AG09309 (cell line): ENCODE measurements at regions not wholly inside any gene's neighbourhood (a gene's known extent, or its start where the extent isn't known, plus 50 kb on each side); places are given as distances from the start of the nearest gene placed in this dataset.

ENCODE experiments used
- DNase-seq: peaks from one replicate; pipeline ENCODE4 v3.0.0-alpha.2; 2010; ENCODE audit warnings: low read depth
- H3K4me3 ChIP-seq: 2 replicates; pipeline ENCODE4 v1.5.1; 2011; ENCODE audit warnings: mild to moderate bottlenecking, low read depth, low read length, moderate library complexity; ENCODE audit not compliant: control insufficient read depth
- TF ChIP-seq, protein P1 (sequence below): IDR thresholded peaks from 2 replicates; pipeline ENCODE4 v1.5.1; 2011; ENCODE audit warnings: mild to moderate bottlenecking, low read depth, low read length, inconsistent platforms; ENCODE audit not compliant: insufficient read depth, control insufficient read depth; ENCODE audit errors: missing control alignments

DNA sequence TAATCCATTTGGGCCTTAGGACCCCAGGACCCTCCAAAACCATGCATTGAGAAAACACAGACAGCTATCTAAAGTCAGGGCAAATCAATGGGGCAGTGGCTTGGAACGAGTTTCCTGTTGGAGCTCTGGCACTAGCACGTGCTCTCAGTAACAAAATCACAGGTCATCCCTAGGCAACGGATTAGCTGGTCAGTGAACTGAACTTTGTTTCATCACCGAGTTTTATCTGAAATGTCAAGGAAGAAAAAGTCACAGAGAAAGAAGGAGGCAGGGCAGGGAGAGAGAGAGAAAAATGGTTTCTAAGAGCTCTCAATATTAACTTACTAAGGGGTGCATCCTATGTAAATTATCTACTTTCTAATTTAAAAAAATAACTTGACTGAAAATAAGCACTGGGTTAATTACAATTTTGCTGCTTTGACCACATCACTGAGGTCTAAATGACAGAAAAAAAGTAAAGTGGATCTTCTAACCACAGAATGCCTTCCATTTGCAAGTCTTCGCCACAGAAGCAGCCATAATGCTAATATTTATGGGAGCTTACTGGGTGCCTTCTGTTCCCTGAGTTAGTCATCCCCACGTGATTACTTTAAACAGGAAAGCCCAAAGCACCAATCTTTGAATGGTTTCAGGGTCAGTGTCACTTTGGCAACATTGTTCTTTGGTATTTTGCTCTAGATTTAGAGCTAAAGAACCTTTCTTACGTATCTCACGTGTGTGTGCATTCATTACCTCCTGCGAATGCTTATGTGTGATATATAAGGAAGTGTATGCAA is 503.9 kb downstream of the RASEF start:
- TF ChIP-seq, protein P1, sequence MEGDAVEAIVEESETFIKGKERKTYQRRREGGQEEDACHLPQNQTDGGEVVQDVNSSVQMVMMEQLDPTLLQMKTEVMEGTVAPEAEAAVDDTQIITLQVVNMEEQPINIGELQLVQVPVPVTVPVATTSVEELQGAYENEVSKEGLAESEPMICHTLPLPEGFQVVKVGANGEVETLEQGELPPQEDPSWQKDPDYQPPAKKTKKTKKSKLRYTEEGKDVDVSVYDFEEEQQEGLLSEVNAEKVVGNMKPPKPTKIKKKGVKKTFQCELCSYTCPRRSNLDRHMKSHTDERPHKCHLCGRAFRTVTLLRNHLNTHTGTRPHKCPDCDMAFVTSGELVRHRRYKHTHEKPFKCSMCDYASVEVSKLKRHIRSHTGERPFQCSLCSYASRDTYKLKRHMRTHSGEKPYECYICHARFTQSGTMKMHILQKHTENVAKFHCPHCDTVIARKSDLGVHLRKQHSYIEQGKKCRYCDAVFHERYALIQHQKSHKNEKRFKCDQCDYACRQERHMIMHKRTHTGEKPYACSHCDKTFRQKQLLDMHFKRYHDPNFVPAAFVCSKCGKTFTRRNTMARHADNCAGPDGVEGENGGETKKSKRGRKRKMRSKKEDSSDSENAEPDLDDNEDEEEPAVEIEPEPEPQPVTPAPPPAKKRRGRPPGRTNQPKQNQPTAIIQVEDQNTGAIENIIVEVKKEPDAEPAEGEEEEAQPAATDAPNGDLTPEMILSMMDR, result no peak
- no peak overlapping the region for H3K4me3 ChIP-seq
- DNase-seq, result no peak

DNA sequence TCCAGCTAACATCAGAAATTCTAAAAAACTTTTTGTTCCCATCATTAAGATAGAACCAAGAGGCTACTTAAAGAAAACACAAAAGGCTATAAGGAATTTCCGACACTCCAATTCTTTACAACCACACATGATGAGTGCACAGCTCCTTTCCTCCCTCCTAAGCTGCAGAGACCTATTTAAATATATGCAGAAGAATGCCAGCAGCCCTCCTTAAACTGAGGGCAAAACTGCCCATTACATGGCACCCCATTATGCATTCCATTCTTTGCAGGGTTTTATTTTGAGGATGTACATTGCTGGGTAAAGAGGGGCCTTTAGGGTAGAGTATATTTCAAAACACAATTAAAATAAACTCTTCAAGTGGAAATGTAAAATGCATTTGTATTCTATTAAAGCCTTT is 502.9 kb downstream of the RASEF start:
- TF ChIP-seq, protein P1, result no peak
- no peak overlapping the region for H3K4me3 ChIP-seq
- no peak for DNase-seq

DNA sequence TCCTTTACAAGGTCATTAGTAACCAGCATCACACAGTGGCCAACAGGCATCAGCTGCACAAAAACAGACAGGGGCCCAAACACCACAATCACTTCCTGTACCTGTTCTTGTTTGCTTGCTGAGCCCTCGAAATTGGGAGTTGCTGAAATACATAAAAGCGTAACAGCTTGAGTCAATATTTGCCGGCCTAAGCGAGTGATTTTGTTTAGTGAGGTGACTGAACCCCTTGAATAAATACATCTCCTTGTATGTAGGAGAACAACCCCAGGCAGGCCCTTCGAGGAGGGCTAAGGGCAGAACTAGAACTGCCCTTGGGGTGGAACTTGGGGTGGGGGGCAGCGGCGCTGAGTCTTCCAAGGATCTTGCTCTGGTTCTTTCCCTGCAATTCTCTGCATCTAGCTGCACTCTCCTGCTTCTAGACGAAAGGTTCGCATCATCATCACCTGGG is 502.5 kb downstream of the RASEF start:
- TF ChIP-seq, protein P1, result no peak
- no peak for DNase-seq
- H3K4me3 ChIP-seq, result no peak overlapping the region

DNA sequence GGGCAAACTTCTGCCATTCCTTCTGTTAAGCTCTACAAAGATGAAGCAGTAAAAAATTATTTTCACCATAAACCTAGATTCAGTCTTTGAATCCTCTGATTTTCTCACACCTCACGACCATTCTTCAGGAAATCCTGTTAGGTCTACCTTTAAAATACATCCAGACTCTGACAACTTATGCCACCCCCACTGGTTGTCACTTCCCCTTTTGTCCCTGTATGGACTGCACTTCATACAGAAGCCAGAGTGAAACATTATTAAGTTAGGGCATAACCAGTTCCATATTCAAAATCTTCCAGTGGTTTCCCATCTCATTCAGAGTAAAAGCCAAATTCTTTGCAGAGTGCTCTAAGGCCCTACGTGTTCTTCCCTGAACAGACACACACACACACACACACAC is 499.8 kb downstream of the RASEF start:
- TF ChIP-seq, protein P1, result no peak
- DNase-seq, result no peak
- no peak overlapping the region for H3K4me3 ChIP-seq

DNA sequence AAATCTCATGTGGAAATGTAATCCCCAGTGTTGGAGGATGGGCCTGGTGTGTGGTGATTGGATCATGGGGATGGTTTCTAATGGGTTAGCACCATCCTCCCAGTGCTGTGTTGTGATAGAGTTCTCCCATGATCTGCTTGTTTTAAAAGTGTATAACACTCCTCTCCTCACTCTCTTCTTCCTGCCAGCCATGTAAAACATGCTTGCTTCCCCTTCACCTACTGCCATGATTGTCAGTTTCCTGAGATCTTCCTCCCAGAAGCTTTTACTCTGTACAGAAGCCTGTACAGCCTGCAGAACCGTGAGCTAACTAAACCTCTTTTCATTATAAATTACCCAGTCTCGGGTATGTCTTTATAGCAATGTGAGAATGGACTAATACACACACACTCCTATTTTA is 499.1 kb downstream of the RASEF start:
- TF ChIP-seq, protein P1, result no peak
- no peak for DNase-seq
- H3K4me3 ChIP-seq, result no peak overlapping the region

DNA sequence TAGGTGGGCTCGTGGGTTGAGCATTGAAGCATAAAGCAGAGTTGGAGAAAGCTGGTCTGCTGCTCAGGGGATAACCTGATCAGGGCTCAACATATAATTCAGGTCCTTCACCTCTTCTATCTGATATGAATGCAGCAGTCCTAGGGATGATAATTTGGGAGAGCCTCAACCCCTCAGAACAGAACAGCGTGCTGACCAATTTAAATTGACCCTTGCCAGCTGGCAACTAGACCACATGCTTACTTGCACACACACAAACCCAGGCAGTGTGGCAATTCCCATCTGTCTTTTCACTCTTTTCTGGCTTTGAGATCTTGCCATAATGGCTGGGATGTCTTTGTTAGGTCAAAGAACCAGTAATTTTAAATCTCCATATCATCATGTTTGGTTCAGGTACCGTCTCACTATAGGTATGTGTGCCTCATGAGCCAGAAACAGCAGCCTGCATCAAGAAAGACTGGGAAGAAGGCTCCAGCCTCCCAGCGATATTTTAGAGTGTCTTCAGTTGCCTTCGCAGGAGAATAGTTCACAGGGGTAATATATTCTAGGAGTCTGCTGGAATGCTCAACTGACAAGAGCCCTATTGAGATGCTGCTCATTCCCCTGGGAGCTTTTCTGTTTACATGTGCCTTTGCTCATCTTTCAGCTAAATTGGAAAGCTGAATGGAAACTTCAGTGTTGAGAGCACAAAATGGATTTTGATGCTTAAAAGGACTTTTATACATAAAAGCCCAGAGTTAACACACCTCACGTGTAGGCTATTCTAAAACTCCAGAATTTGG is 497.6 kb downstream of the RASEF start:
- TF ChIP-seq, protein P1, result no peak
- DNase-seq, result no peak
- no peak overlapping the region for H3K4me3 ChIP-seq
